K562 (cell line): ENCODE measurements at regions not wholly inside any gene's neighbourhood (a gene's known extent, or its start where the extent isn't known, plus 50 kb on each side); places are given as distances from the start of the nearest gene placed in this dataset.

Experiments used
- ATAC-seq: fragments of 200-7000 bp; cut with Tn5 transposase; 3 replicates; pipeline ENCODE4 v1.9.1; 2020; ENCODE audit warnings: moderate library complexity
- BruUV-seq: library from RNA; stranded (reverse); fragments of 400-500 nt; replicated peaks from 2 replicates; lab custom pipeline; 2021; lab: Mats Ljungman, UMichigan
- CTCF ChIA-PET: fragments of 300-600 bp; formaldehyde crosslinking; extraction: SDS; loops from one replicate; lab custom pipeline; 2021; ENCODE audit warnings: low intra/inter-chr PET ratio; lab: Yijun Ruan, JAX
- POLR2A ChIA-PET: fragments of 300-600, 350-650 bp; sonication (Branson Sonifier 250); formaldehyde crosslinking; extraction: SDS; loops from one replicate; lab custom pipeline; 2021; ENCODE audit warnings: antibody characterized with exemption, inconsistent platforms; lab: Yijun Ruan, JAX
- DNase-seq, 4 experiments: peaks; one replicate each; pipeline versions ENCODE4 v3.0.0 to v3.0.0-alpha.2; 2011 to 2018; ENCODE audit warnings: low spot score in 3 of 4, mixed read lengths in 3 of 4; ENCODE audit errors: extremely low read depth in 1 of 4
- FAIRE-seq: peaks from 2 replicates; lab custom pipeline; 2011; peaks lifted over from hg19 to GRCh38; lab: Jason Lieb, UNC
- H2AFZ ChIP-seq: 2 replicates; pipeline ENCODE4 v1.6.0; 2011; ENCODE audit warnings: low read depth, low read length, control low read depth, inconsistent platforms
- H3K27ac ChIP-seq: fragments of 200-600 bp; 3 replicates; pipeline ENCODE4 v1.8.0; 2011; ENCODE audit warnings: low read depth, mild to moderate bottlenecking, control low read depth, inconsistent platforms, low read length, moderate library complexity, mixed read lengths; ENCODE audit errors: extremely low read depth
- H3K27me3 ChIP-seq, 2 experiments: fragments of 300-600 bp in 1 of 2; 2 replicates in 1 of 2; 3 replicates in 1 of 2; pipeline versions ENCODE4 v1.6.0 to v1.8.0; 2011; ENCODE audit warnings: inconsistent platforms in 2 of 2, low read length in 2 of 2, mild to moderate bottlenecking in 1 of 2, mixed read lengths in 1 of 2, moderate library complexity in 1 of 2; ENCODE audit not compliant: control insufficient read depth in 2 of 2, insufficient read depth in 2 of 2
- H3K36me3 ChIP-seq: fragments of 300-600 bp; 3 replicates; pipeline ENCODE4 v1.8.0; 2011; ENCODE audit warnings: mild to moderate bottlenecking, low read length, inconsistent platforms; ENCODE audit not compliant: control insufficient read depth, insufficient read depth
- H3K4me1 ChIP-seq, 2 experiments: fragments of 200-600 bp in 1 of 2; replicated peaks in 1 of 2; 2 replicates in 1 of 2; 3 replicates in 1 of 2; pipeline versions ENCODE4 v1.5.1 to v1.8.0; 2011; ENCODE audit warnings: inconsistent platforms in 2 of 2, low read length in 2 of 2, mild to moderate bottlenecking in 1 of 2, mixed read lengths in 1 of 2, moderate library complexity in 1 of 2; ENCODE audit not compliant: control insufficient read depth in 2 of 2, insufficient read depth in 2 of 2
- H3K4me2 ChIP-seq: 2 replicates; pipeline ENCODE4 v1.6.1; 2011; ENCODE audit warnings: low read length, control low read depth, inconsistent platforms, mixed read lengths; ENCODE audit not compliant: insufficient read depth
- H3K4me3 ChIP-seq: fragments of 200-600 bp; sonication (generic), shearing (Covaris generic); 2 replicates; pipeline ENCODE4 v1.5.1; 2016; ENCODE audit warnings: control low read depth, inconsistent platforms
- H3K79me2 ChIP-seq: fragments of 200-600 bp; 3 replicates; pipeline ENCODE4 v1.8.0; 2011; ENCODE audit warnings: low read length, inconsistent platforms; ENCODE audit not compliant: control insufficient read depth, insufficient read depth
- H3K9ac ChIP-seq, 2 experiments: 2 replicates each; pipeline versions ENCODE4 v1.6.0 to v1.6.1; 2011; ENCODE audit warnings: low read depth in 2 of 2, low read length in 2 of 2, control low read depth in 1 of 2, inconsistent platforms in 1 of 2, mild to moderate bottlenecking in 1 of 2, mixed read lengths in 1 of 2; ENCODE audit not compliant: insufficient read depth in 1 of 2
- H3K9me1 ChIP-seq: one replicate; pipeline ENCODE4 v1.6.0; 2011; ENCODE audit warnings: inconsistent platforms, mild to moderate bottlenecking, low read length, moderate library complexity; ENCODE audit not compliant: control insufficient read depth, insufficient read depth
- H3K9me3 ChIP-seq: replicated peaks from 2 replicates; pipeline ENCODE4 v1.5.1; 2011; ENCODE audit warnings: low read depth, low read length, inconsistent platforms; ENCODE audit not compliant: control insufficient read depth, insufficient read depth
- H4K20me1 ChIP-seq: replicated peaks from 2 replicates; pipeline ENCODE4 v1.6.1; 2011; ENCODE audit warnings: low read length, inconsistent platforms, mixed read lengths; ENCODE audit not compliant: control insufficient read depth, insufficient read depth
- ARHGAP35 ChIP-seq: fragments of 450-650 bp; IDR thresholded peaks from 2 replicates; pipeline ENCODE4 v1.6.1; 2018; ENCODE audit not compliant: partially characterized antibody
- ARID2 ChIP-seq: fragments of 450-650 bp; IDR thresholded peaks from 2 replicates; pipeline ENCODE4 v1.6.1; 2017; ENCODE audit warnings: antibody characterized with exemption, mild to moderate bottlenecking
- ATF4 ChIP-seq: fragments of 450-650 bp; formaldehyde crosslinking; IDR thresholded peaks from 2 replicates; pipeline ENCODE4 v1.4.0; 2022; ENCODE audit warnings: mild to moderate bottlenecking, moderate library complexity
- CEBPZ ChIP-seq: fragments of 150-350 bp; IDR thresholded peaks from 2 replicates; pipeline ENCODE4 v1.6.1; 2014; ENCODE audit warnings: low read depth, mild to moderate bottlenecking, low read length, borderline replicate concordance
- FOXP1 ChIP-seq: sonication (generic); formaldehyde crosslinking; IDR thresholded peaks from 2 replicates; pipeline ENCODE4 v1.8.0; 2022; ENCODE audit warnings: mild to moderate bottlenecking, missing genetic modification reagents
- HOXB6 ChIP-seq: fragments of 250-450 bp; sonication (Bioruptor Pico); IDR thresholded peaks from 2 replicates; pipeline ENCODE4 v1.5.1; 2022; ENCODE audit warnings: mild to moderate bottlenecking, borderline replicate concordance
- NFYB ChIP-seq: IDR thresholded peaks from 2 replicates; pipeline ENCODE4 v1.6.1; 2011; ENCODE audit warnings: mild to moderate bottlenecking, moderate library complexity; ENCODE audit not compliant: insufficient read length; ENCODE audit errors: extremely low read depth
- PCBP2 ChIP-seq: fragments of 200-400 bp; formaldehyde crosslinking; IDR thresholded peaks from 2 replicates; pipeline ENCODE4 v1.6.1; 2018; ENCODE audit warnings: low read length, low read depth, mild to moderate bottlenecking, moderate library complexity; ENCODE audit not compliant: poor library complexity, severe bottlenecking
- RBM14 ChIP-seq: fragments of 200-400 bp; formaldehyde crosslinking; IDR thresholded peaks from 2 replicates; pipeline ENCODE4 v1.6.1; 2018; ENCODE audit warnings: low read depth, mild to moderate bottlenecking, low read length, moderate library complexity, borderline replicate concordance; ENCODE audit not compliant: insufficient read depth
- RNF219 ChIP-seq: fragments of 250-450 bp; sonication (Bioruptor Pico); IDR thresholded peaks from 2 replicates; pipeline ENCODE4 v1.5.0; 2022; ENCODE audit warnings: mild to moderate bottlenecking
- SPI1 ChIP-seq: IDR thresholded peaks from 2 replicates; pipeline ENCODE4 v1.6.1; 2011; ENCODE audit warnings: low read depth, low read length, control low read depth, borderline replicate concordance
- SUPT5H ChIP-seq: fragments of 450-650 bp; IDR thresholded peaks from 2 replicates; pipeline ENCODE4 v1.6.1; 2016
- ZNF280B ChIP-seq: fragments of 250-450 bp; sonication (Bioruptor Pico); IDR thresholded peaks from 2 replicates; pipeline ENCODE4 v1.5.1; 2021; ENCODE audit warnings: mild to moderate bottlenecking
- WGBS: fragments of 100-300 bp; shearing (Covaris generic); methylation state at CpG from one replicate; pipeline ENCODE4 v1.1.6; 2016; ENCODE audit warnings: low coverage, mixed read lengths; ENCODE audit not compliant: insufficient coverage; ENCODE audit errors: missing lambda C conversion rate; 5-methylcytosine and 5-hydroxymethylcytosine counted together
- in situ Hi-C: fragments of 300-500 bp; cut with MboI; formaldehyde crosslinking; loops from 4 replicates; pipeline ENCODE4 v1.15.0; 2018; ENCODE audit warnings: inconsistent platforms, mixed read lengths
- intact Hi-C: fragments of 100-400 bp; cut with micrococcal nuclease; formaldehyde crosslinking; loops from 2 replicates; pipeline ENCODE4 v1.14.2; 2022

- TF ChIP-seq FOXP1 (CRISPR knock-in tag) = no peak
- TF ChIP-seq ARHGAP35 = no peak
- no peak for TF ChIP-seq SUPT5H
- no peak for TF ChIP-seq ATF4 (CRISPR knock-in tag)
- TF ChIP-seq PCBP2 = no peak
- TF ChIP-seq, all 486 proteins: peak for 0
Observed at GRCh38 chr16:77064037-77064436, 127.0 kb upstream of the MON1B start (continued).

- Histone ChIP-seq H3K4me2 (no peak overlapping the region), H3K9me1 (no peaks in the 10 kb centered on the region), H2AFZ (no peak overlapping the region), H3K27ac (no peak overlapping the region), H3K4me1 (no peaks in the 10 kb centered on the region), H3K27me3 (no peaks in the 10 kb centered on the region), H3K9me3 (no peaks in the 10 kb centered on the region), H3K36me3 (no peaks in the 10 kb centered on the region), H3K9ac (no peak overlapping the region), H3K79me2 (no peaks in the 10 kb centered on the region), H3K4me3 (no peak overlapping the region), H4K20me1 (no peaks in the 10 kb centered on the region)
- intact Hi-C loops (no loop called here), in situ Hi-C loops (no loop called here)
- ChIA-PET POLR2A (no interaction called here), CTCF (no interaction called here)
- DNase-seq (no peak), FAIRE-seq (no peak), ATAC-seq (no peak)
- 2% methylated on average over 9 of the region's 9 CpGs for WGBS
- no TSS peak for BruUV-seq
- TF ChIP-seq SPI1 (no peak), HOXB6 (CRISPR knock-in tag) (no peak), RNF219 (no peak), ARID2 (no peak), CEBPZ (no peak), NFYB (no peak), RBM14 (no peak), ZNF280B (CRISPR knock-in tag) (no peak)
Observed at GRCh38 chr16:77066896-77067496, 124.0 kb upstream of the MON1B start.
